ENCODE measurements at regions not wholly inside any gene's neighbourhood (a gene's known extent, or its start where the extent isn't known, plus 50 kb on each side); places are given as distances from the start of the nearest gene placed in this dataset.

GRCh38 chr18:24940416-24940815, 411.6 kb downstream of the ZNF521 start:
- no peak for TF ChIP-seq CTCF (conservative IDR thresholded peaks at IDR 0.05)
- TF ChIP-seq ZFX (IDR thresholded peaks at IDR 0.05), result no peak
